Stimulated activated CD8-positive, alpha-beta memory T cell treated with anti-CD3 and anti-CD28 coated beads, Interleukin-2, amount 100 ng/mL, for 1 hour (primary cell): ENCODE measurements at regions not wholly inside any gene's neighbourhood (a gene's known extent, or its start where the extent isn't known, plus 50 kb on each side); places are given as distances from the start of the nearest gene placed in this dataset.
"Not testable (repeated sequence)": the region's sequence is repeated elsewhere in the genome, so short reads cannot be mapped to it uniquely, and the experiment has no call there.

Experiments used
- DNase-seq, 2 donors: peaks; one replicate each; pipeline ENCODE4 v3.0.0-alpha.2; 2020; ENCODE audit warnings: low read depth in 2 of 2

- DNase-seq, result no peak
These were observed 596.9 kb upstream of the GRM7 start for GRCh38 chr3:6264036-6264435.

GRCh38 chr3:6264906-6265305 lies 596.0 kb upstream of the GRM7 start:
- DNase-seq, result no peak

GRCh38 chr3:6266135-6266534 lies 594.8 kb upstream of the GRM7 start:
- no peak for DNase-seq

GRCh38 chr3:6273878-6274277 lies 587.0 kb upstream of the GRM7 start:
- no peak for DNase-seq

GRCh38 chr3:6281662-6282061 lies 579.3 kb upstream of the GRM7 start:
- no peak for DNase-seq

- no peak for DNase-seq
These were observed 578.0 kb upstream of the GRM7 start for GRCh38 chr3:6282918-6283317.

GRCh38 chr3:6287088-6287875 lies 573.6 kb upstream of the GRM7 start:
- no peak for DNase-seq

- DNase-seq, result no peak
These were observed 559.3 kb upstream of the GRM7 start for GRCh38 chr3:6301626-6302025.

GRCh38 chr3:6315906-6316305 lies 545.0 kb upstream of the GRM7 start:
- no peak for DNase-seq

- no peak for DNase-seq
These were observed 538.9 kb upstream of the GRM7 start for GRCh38 chr3:6321999-6322398.

GRCh38 chr3:6326771-6327170 lies 534.1 kb upstream of the GRM7 start:
- DNase-seq, result no peak

- not testable (repeated sequence) for DNase-seq
These were observed 520.0 kb upstream of the GRM7 start for GRCh38 chr3:6340980-6341325.

GRCh38 chr3:6351752-6352151 lies 509.2 kb upstream of the GRM7 start:
- no peak for DNase-seq

GRCh38 chr3:6354653-6355052 lies 506.3 kb upstream of the GRM7 start:
- DNase-seq, result no peak

GRCh38 chr3:6362406-6362805 lies 498.5 kb upstream of the GRM7 start:
- DNase-seq, result no peak

GRCh38 chr3:6367171-6367570 lies 493.7 kb upstream of the GRM7 start:
- no peak for DNase-seq

GRCh38 chr3:6392123-6392522 lies 468.8 kb upstream of the GRM7 start:
- no peak for DNase-seq

- no peak for DNase-seq
These were observed 466.0 kb upstream of the GRM7 start for GRCh38 chr3:6394944-6395343.

GRCh38 chr3:6396631-6397030 lies 464.3 kb upstream of the GRM7 start:
- DNase-seq, result no peak

GRCh38 chr3:6402666-6403065 lies 458.2 kb upstream of the GRM7 start:
- DNase-seq, result not testable (repeated sequence)

GRCh38 chr3:6406923-6407322 lies 454.0 kb upstream of the GRM7 start:
- not testable (repeated sequence) for DNase-seq

GRCh38 chr3:6416049-6416661 lies 444.8 kb upstream of the GRM7 start:
- no peak for DNase-seq

GRCh38 chr3:6417174-6417573 lies 443.7 kb upstream of the GRM7 start:
- DNase-seq, result no peak

GRCh38 chr3:6418485-6418884 lies 442.4 kb upstream of the GRM7 start:
- no peak for DNase-seq
